AG09319 (cell line): ENCODE measurements at regions not wholly inside any gene's neighbourhood (a gene's known extent, or its start where the extent isn't known, plus 50 kb on each side); places are given as distances from the start of the nearest gene placed in this dataset.

ENCODE experiments used
- DNase-seq: peaks from one replicate; pipeline ENCODE4 v3.0.0-alpha.2; 2010; ENCODE audit warnings: low read depth; ENCODE audit errors: extremely low read depth
- TF ChIP-seq, protein P1 (sequence below): IDR thresholded peaks from 2 replicates; pipeline ENCODE4 v1.5.1; 2011; ENCODE audit warnings: low read depth, mild to moderate bottlenecking, inconsistent platforms, low read length, moderate library complexity

DNA sequence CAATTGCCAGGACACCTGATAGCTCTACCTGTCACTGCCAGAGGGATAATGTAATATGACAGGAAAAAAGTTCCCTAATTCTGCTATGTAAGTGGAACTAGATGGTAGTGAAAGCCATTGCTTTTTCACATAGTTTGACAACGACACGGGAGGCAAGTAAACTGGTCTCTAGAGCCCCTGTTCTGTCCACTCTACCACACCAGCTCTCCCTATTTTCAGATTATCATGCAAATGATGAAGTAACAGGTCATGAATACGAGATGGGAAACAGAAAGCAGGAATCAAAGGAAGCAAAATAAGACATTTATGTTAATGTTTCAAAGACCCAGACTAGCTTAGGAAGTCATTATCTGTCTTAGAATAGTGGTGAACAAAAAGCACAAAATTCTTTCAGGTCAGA lies 56.2 kb downstream of the TAF11L14 start:
- no peak for DNase-seq
- TF ChIP-seq, protein P1, sequence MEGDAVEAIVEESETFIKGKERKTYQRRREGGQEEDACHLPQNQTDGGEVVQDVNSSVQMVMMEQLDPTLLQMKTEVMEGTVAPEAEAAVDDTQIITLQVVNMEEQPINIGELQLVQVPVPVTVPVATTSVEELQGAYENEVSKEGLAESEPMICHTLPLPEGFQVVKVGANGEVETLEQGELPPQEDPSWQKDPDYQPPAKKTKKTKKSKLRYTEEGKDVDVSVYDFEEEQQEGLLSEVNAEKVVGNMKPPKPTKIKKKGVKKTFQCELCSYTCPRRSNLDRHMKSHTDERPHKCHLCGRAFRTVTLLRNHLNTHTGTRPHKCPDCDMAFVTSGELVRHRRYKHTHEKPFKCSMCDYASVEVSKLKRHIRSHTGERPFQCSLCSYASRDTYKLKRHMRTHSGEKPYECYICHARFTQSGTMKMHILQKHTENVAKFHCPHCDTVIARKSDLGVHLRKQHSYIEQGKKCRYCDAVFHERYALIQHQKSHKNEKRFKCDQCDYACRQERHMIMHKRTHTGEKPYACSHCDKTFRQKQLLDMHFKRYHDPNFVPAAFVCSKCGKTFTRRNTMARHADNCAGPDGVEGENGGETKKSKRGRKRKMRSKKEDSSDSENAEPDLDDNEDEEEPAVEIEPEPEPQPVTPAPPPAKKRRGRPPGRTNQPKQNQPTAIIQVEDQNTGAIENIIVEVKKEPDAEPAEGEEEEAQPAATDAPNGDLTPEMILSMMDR, result no peak

DNA sequence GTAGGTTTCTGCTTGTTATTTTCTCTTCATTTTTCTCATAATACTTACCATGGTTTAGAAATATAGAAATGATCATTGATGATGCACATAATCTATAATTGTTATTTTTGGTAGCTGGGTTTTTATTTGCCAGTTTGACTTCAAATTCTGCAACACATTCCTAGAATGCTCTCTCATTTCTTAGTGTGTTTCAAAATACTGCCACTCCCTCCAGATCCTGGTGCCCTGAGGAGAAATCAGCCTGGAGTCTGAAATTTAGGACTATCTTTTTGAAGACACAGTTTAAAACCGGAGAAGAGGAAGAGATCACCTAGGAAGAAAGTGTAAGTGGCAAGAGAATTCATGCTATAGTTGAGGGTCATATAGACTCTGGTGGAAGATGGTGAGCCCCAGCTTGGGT lies 57.5 kb downstream of the TAF11L14 start:
- TF ChIP-seq, protein P1, result no peak

DNA sequence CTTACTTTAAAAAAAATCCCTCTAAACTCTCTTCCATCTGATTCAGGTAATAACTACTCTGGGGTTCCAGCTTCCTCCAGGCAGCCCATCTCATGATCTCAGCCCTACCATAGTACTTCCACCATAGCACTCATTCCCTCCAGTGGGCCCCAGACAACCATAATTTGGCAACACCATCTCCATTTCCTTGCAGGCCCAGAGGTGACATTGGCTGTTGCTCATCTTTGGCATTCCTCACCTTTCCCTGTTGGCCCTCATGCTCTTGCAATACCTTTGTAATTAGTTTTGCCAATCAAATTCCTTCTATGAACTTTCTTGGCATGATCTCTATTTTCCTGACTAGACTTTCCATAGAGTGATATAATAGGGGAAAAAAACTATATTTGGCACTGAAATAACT lies 60.1 kb downstream of the TAF11L14 start:
- DNase-seq, result no peak
- TF ChIP-seq, protein P1, result no peak

More for the DNA sequence above, 57.5 kb downstream of the TAF11L14 start:
- no peak for DNase-seq

DNA sequence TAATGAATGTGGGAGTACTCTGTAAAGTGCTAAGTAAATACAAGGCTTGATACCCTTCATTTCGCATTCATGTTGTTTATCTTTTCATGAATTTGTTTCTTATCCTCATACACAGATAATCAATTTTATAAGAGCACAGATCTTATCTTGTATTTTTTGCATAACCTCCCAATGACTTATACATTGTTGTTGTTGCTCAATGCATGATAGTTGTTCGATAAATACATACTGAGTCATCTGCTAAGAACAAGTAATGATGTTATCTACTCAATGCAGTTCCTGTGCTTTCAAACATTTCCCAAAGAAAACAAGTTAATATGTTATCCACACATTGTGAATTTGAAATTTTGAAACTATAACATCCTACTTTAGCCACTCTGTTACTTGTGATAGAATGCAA lies 60.7 kb downstream of the TAF11L14 start:
- TF ChIP-seq, protein P1, result no peak
- DNase-seq, result no peak

DNA sequence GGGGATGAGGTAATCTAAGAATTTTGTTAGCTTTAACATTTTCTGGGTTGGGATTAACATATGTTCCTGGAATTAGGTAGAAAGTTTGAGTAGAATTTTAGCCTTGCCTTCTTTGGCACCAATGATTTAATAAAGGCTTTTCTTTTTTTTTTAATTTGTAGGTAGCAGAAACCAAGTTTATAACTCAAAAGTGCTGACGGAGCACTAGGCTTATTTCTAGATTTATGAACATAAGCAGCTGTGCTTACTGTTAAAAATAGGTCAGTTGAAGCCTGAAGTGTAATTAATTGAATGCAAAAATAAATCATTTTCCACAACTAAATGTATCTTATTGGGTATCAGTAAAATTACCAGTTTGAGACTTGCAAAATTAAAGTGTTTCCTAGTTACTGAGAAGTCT lies 62.4 kb downstream of the TAF11L14 start:
- TF ChIP-seq, protein P1, result no peak
- no peak for DNase-seq

DNA sequence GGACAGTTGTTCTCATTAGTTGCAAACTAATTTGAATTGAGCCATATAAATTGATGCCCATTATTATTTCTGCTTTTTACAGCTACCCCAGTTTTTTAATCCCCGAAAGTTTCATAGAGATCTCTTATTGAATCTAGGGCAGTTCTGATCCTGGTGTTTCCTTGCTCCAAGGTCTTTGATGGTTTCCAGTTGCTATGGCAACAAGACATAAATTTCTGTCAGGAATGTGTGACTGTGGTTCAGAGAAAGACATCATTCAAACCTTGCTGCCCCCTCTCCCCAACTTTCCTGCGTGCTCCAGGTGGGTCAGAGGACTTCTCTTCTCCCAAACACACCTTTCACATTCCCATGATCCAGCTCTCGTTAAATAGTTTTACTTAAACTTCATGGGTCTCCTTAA lies 63.4 kb downstream of the TAF11L14 start:
- TF ChIP-seq, protein P1, result no peak
- no peak for DNase-seq

DNA sequence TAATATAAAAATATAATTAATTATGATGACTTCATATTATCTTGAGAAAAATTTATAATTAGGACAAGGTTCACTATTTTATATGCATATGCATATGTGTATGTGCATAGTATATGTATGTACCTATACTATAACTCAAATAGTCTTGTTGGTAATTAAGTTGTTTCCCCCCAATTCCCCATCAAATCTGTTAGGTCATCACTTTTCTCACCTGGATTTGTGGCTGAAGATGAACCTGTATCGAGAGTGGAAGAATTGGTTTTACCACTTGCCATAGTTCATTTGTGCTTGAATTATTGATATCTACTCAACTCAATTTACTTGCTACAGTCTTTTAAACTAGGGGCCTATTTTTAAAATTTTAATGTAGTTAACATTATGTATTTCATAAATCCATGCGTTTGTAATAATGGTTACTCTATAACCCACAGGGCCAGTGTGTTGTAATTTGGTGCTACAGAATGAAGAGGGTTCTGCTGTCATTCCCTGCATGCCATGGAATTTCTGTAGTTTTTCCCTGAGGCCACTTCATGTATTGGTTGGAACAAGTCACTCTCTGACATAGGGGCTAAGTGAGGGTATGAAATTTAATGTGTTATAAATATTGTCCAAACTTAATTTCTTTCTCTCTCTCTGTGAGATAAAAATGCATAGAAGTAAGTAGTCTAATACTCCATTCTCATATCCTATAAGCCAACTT lies 74.9 kb downstream of the TAF11L14 start:
- TF ChIP-seq, protein P1, result no peak
- no peak for DNase-seq
